H7 (cell line): ENCODE measurements at regions not wholly inside any gene's neighbourhood (a gene's known extent, or its start where the extent isn't known, plus 50 kb on each side); places are given as distances from the start of the nearest gene placed in this dataset.
"Not testable (repeated sequence)": the region's sequence is repeated elsewhere in the genome, so short reads cannot be mapped to it uniquely, and the experiment has no call there.

Source experiments
- DNase-seq: peaks from one replicate; pipeline ENCODE4 v3.0.0; 2012
- H3K27me3 ChIP-seq: 2 replicates; pipeline ENCODE4 v1.6.0; 2011; ENCODE audit warnings: mild to moderate bottlenecking, low read length; ENCODE audit not compliant: control insufficient read depth, insufficient read depth
- H3K36me3 ChIP-seq: replicated peaks from 2 replicates; pipeline ENCODE4 v1.5.1; 2011; ENCODE audit warnings: low read length; ENCODE audit not compliant: control insufficient read depth, insufficient read depth
- H3K4me3 ChIP-seq: 2 replicates; pipeline ENCODE4 v1.5.1; 2011; ENCODE audit warnings: low read depth, mild to moderate bottlenecking, control low read depth, low read length, moderate library complexity; ENCODE audit not compliant: insufficient read depth

DNA sequence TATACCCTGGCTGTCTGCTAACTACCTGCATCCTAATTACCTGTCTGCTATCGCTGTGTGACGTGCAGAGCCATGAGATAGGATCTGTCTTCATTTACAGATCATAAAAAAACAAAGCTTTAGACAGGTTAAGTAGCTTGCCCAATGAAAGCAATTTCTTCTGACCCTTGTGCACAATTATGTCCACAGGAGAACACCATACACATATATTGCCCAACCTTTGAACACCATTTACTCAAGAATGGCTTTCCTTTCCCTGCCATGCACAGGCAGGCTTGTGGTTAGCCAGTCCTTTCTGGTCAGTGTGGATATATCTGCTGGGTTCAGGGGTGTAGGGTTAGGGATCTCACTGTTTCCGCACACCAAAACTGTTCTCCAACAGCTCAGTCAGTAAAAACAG lies 344.8 kb downstream of the BCL2L11 start:
- not testable (repeated sequence) for H3K36me3 ChIP-seq, H3K4me3 ChIP-seq, DNase-seq, H3K27me3 ChIP-seq

DNA sequence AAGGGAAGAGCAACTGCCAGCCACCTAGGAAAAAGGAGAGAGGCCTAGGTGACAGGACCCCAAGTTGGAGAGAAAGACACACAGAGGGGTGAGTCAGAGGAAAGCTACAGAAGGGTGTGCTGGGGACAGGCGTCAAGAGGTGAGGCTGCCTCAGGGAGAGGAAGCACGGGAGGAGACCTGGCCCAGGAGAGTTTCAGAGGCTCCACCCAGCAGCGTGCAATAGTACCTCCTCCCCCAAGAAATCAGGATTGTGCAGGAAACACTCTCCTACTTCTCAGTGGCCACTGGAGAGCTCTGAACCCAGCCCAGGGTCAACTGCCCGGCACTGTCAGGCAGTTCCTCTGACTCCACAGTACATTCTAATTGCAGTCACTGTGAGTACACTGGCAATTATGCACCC lies 346.0 kb downstream of the BCL2L11 start:
- H3K36me3 ChIP-seq, DNase-seq, H3K27me3 ChIP-seq, H3K4me3 ChIP-seq: not testable (repeated sequence)

DNA sequence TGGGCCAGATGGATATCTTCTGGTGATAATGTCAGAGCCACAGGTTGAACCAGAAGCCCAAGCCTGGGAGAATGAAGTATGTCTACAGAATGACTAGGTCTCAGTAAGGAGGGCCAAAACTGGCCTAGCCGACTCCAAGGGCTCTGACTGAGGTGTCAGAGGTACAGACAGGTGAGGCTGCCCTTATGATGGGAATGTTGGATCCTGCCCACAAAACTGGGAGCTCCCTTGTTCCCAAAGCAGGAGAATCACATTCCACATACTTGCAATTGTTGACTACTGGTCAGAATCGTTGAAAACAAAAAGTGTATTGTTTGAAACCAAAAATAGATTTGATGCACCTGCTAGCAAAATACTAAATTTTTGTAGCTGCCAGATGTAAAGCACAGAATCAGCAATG lies 350.2 kb downstream of the BCL2L11 start:
- DNase-seq, H3K36me3 ChIP-seq, H3K27me3 ChIP-seq, H3K4me3 ChIP-seq: not testable (repeated sequence)

- H3K36me3 ChIP-seq, H3K27me3 ChIP-seq, H3K4me3 ChIP-seq, DNase-seq: not testable (repeated sequence)
Observed at GRCh38 chr2:111471791-111472530, 351.2 kb downstream of the BCL2L11 start.

DNA sequence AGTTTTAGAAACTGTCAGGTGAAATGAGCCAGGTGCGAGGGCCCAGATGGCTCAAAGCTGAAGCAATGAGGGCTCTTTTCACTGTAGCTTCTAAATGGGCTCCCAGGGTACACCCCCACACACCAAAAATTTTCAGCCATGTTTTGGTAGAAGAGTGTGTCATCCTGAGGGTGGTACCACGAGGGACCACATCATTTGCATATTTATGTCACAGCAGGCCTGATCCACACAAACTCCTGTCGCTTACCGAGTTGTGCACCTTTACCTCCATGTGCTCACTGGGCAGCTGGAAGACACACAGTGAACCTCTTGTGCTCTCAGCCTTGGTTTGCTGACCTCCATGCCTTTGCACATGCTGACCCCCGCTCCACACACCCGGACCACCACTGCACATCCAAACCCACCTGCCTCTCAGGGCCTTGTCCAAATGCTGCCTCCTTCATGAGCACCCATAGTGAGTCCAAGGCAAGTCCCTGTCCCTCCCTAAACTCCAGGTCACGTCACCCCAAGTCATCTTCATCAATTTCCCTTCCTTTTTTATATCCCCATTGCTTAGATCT lies 352.2 kb downstream of the BCL2L11 start:
- not testable (repeated sequence) for H3K36me3 ChIP-seq, DNase-seq, H3K4me3 ChIP-seq, H3K27me3 ChIP-seq

GRCh38 chr2:111473522-111473921 lies 352.8 kb downstream of the BCL2L11 start:
- not testable (repeated sequence) for H3K27me3 ChIP-seq, H3K36me3 ChIP-seq, DNase-seq, H3K4me3 ChIP-seq

DNA sequence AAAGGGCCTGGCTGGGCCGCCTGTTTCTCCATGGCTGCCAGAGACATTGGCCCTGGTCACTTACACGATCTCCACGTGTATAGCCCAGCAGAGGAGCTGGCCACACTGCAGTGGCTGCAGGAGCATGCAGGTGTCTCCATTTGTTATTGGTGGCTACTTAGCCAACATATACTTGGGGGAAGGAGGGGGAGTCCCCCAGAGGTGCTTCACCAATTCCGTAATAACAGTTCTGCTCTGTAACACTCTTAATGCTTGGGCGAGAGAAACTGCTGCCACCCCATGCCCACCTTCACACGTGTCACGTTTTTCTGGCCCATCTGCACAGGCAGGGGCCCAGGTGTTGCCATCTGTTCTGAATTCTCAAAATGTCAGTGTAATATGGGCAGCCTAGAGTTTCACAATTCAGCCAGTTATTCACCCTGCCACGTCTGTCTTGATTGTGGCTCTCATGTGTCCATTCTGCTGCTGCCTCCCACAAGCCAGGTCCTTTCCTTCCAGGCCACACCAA lies 353.5 kb downstream of the BCL2L11 start:
- not testable (repeated sequence) for H3K4me3 ChIP-seq, H3K27me3 ChIP-seq, DNase-seq, H3K36me3 ChIP-seq

GRCh38 chr2:111478335-111478734 lies 357.6 kb downstream of the BCL2L11 start:
- H3K36me3 ChIP-seq, DNase-seq, H3K4me3 ChIP-seq, H3K27me3 ChIP-seq: not testable (repeated sequence)

- DNase-seq, result peak; percentile 33
- H3K27me3 ChIP-seq, H3K4me3 ChIP-seq, H3K36me3 ChIP-seq: not testable (repeated sequence)
Observed at GRCh38 chr2:111478871-111479318, 358.2 kb downstream of the BCL2L11 start.

DNA sequence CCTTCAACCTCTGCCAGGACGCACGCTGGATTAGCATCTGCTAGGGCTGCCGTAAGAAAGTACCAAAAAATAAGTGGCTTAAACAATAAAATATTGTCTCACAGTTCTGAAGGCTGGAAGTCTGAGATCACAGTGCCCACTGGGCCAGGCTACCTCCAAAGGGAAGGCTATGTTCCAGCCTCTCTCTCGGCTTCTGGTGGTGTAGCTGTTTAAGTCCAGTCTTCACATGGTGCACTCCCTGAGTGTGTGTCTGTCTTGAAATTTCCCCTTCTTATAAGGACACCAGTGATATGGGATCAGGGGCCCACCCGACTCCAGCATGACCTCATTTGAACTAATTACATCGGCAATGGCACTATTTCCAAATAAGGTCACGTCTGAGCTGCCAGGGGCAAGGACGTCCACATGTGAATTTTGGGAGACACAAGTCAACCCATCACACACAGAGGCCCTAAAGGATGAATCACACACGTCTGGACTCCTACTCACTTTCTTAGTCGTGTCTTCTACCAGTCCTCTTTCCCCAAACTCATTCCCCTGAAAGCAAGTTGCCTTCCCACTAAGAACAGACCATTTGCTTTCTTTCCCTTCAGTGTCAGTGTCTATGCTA lies 359.4 kb downstream of the BCL2L11 start:
- not testable (repeated sequence) for DNase-seq, H3K27me3 ChIP-seq, H3K4me3 ChIP-seq, H3K36me3 ChIP-seq

GRCh38 chr2:111480633-111481032 lies 359.9 kb downstream of the BCL2L11 start:
- not testable (repeated sequence) for H3K27me3 ChIP-seq, H3K4me3 ChIP-seq
- peak; percentile 32 for DNase-seq

DNA sequence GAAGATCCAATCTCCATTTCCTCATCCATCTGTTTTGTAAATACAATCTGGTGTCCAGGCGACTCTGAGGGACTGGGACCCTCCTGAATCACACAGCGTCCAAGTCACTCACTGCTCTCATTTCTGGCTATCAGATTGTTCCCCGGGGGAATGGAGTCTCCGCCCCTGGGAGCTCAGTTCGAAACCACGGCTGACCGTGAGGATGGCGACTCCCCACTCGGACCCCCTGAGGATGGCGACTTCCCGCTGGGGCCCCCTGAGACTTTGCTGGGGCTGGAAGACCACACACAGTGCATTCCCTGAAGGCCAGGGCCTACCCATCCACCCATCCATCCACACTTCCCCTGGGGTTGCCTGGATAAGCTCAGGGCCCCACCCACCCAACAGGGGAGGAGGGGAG lies 360.5 kb downstream of the BCL2L11 start:
- not testable (repeated sequence) for H3K4me3 ChIP-seq, H3K27me3 ChIP-seq, H3K36me3 ChIP-seq
- DNase-seq, result peak; percentile 15

More at GRCh38 chr2:111480633-111481032, 359.9 kb downstream of the BCL2L11 start:
- H3K36me3 ChIP-seq, result not testable (repeated sequence)

- H3K4me3 ChIP-seq, DNase-seq, H3K27me3 ChIP-seq, H3K36me3 ChIP-seq: not testable (repeated sequence)
Observed at GRCh38 chr2:111482987-111483679, 362.4 kb downstream of the BCL2L11 start.

DNA sequence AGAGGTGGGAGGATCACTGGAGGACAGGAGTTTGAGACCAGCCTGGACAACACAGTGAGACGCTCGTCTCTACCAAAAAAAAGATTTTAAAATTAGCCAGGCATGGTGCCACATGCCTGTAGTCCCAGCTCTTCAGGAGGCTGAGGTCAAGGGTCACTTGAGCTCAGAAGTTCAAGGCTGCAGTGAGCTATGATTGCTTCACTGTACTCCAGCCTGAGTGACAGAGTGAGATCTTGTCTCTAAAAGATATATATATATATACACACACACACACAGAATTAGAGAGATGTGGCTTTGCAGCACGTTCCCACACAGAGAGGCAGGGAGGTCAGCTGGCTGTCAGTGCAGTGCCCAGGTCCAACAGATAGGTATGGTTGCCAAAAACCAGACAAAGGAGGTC lies 363.4 kb downstream of the BCL2L11 start:
- H3K27me3 ChIP-seq, DNase-seq, H3K36me3 ChIP-seq, H3K4me3 ChIP-seq: not testable (repeated sequence)

DNA sequence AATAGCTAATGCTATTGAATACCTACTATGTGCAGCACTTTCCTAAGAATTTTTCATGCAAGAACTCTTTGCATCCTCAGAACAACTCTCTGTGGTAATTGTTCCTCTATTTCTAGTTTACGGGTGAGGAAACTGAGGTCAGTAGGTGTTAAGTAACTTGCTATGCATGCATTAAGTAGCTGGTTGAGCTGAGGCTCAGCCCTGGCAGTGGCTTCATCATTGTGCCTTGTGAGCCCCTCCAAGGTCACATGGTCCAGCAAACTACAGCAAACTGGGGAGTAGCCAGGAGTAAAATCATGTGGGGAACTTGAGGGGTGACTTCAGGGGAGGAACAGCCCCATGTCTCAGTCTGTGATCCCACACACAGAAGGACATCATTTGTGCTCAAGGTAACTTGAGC lies 365.2 kb downstream of the BCL2L11 start:
- not testable (repeated sequence) for H3K36me3 ChIP-seq, H3K4me3 ChIP-seq, DNase-seq, H3K27me3 ChIP-seq
